ELF-1 (cell line): ENCODE measurements at regions not wholly inside any gene's neighbourhood (a gene's known extent, or its start where the extent isn't known, plus 50 kb on each side); places are given as distances from the start of the nearest gene placed in this dataset.

ENCODE experiments used
- DNase-seq: peaks from one replicate; pipeline ENCODE4 v3.0.0-alpha.2; 2016; ENCODE audit warnings: low read depth, low spot score

DNA sequence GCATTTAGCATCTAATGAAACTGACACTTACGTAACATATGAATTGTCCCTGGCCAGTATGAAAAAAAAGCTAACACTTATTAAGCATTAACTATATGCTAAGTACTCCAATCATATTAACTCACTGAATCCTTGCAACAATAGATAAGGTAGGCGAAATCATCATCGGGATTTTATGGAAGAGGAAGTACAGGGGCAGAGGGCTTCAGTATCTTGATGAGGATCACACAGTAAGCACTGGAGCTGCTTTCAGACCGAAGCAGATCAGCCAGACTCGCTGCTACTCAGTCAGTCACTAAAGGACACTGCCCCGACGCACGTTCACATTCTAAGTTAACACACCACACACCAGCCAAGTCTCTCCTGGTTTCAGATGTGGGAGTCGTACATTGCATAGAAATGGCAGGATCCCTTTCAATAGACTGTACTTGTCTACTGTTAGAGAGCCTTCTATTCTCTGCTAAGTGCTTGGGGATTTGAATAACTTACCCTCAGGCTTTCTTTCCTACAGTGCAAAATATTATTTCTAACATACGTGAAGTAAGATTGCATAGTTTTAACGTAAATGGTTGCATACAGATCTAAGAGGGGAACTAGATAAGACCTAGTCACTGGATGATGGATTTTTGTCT is 540.2 kb upstream of the TENM3 start:
- DNase-seq, result no peak

DNA sequence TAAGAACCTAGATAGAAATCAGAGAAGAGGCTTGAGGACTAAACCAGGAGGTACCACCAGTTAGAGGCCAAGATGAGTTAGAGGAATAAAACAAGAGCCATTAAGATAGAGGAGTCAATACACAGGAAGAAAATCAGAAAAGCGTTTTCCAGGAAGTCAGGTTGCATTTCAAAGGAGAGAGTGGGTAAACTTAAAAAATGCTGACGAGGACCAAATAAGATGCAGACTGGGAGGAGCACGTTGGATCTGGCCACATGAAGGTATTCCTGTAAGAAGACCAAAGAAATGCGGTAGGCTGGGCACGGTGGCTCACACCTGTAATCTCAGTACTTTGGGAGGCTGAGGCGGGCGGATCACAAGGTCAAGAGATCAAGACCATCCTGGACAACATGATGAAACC is 533.1 kb upstream of the TENM3 start:
- DNase-seq, result no peak

DNA sequence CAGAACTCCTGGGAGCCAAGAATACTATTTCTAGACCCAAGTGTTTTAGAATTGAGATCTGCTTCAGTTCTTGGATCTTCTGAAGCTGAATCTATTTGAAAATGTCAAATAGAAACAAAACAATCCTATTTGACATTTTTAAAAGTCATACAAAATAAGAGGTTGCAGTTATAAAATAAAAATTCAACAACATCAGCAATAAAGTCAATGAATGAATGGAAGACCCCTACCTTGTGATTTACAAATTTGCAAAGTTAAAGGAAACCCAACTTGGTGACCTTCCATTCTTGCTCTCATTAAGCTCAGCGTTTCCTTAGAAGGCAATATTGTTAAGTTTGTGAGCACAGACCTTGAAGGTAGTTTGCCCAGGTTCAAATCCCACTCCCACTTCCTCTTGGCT is 531.8 kb upstream of the TENM3 start:
- DNase-seq, result no peak

DNA sequence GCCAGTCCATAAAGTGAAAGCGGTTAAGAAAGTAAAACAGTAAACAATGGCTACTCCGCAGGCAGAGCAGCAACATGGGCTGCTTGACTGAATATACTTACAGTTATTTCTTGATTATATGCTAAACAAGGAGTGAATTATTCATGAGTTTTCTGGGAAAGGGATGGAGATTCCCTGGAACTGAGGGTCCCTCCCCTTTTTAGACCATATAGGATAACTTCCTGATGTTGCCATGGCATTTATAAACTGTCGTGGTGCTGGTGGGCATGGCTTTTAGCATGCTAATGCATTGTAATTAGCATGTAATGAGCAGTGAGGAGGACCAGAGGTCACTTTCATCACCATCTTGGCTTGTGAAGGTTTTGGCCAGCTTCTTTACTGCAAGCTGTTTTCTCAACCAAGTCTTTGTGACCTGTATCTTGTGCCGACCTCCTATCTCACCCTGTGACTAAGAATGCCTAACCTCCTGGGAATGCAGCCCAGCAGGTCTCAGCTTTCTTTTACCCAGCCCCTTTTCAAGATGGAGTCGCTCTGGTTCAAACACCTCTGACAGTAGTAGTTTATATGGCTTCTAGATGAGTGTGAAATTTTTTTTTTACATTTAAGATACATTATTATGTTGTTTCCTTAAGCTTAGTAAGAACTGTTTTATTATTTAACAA is 514.8 kb upstream of the TENM3 start:
- DNase-seq, result peak; percentile 40

DNA sequence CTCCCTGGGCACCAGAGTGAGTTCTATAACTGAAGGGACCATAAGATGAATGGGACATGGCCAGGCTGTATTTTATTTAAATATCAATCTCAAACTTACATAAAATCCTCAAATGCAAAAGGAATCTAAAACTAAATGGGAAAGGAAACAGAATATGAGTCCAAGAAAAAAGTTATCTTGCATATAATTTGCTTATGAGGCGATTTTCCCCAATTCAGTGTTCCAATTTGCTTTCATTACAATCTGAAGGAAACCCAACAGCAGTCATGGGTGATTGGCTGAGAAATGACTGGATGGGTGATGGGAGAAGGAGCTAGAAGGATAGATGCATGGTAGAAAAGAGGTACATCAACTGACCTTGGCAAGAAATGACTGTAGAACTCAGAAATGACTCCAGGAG is 511.3 kb upstream of the TENM3 start:
- no peak for DNase-seq

DNA sequence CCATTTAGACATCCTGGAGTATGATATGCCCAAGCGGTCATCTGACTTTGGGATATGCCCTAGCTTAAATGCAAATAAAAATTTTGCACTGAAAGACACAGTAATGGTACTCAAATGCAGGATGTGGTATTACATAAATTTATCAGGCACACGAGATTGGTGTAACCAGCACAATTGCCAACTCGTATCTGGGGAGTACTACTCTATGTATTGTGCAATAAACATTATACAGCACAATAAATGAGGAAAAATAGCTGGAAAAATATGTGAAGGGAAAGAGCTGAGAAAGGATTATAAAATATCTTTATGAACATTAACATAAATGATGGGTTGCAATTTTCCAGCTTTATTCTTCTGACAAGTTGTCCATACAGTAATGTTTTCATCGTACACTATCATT is 505.5 kb upstream of the TENM3 start:
- DNase-seq, result no peak

DNA sequence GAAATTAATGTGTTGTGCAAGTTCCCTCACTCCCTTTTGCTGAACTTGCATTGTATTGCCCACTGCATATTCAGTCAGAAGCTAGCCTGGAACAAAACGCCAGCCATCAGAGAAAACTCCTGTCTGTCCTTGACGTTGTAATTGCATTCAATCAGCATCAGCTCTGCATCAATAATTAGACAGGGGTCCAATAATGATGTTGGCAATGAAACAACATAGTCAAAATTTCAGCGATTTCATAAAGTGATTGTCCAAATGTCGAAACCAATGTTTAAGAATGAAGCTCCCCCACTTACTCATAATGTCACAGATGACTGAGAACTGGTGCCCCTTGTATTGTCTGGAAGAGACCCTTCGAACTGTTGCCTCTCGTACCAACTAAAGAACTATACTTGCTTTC is 504.2 kb upstream of the TENM3 start:
- DNase-seq, result no peak

DNA sequence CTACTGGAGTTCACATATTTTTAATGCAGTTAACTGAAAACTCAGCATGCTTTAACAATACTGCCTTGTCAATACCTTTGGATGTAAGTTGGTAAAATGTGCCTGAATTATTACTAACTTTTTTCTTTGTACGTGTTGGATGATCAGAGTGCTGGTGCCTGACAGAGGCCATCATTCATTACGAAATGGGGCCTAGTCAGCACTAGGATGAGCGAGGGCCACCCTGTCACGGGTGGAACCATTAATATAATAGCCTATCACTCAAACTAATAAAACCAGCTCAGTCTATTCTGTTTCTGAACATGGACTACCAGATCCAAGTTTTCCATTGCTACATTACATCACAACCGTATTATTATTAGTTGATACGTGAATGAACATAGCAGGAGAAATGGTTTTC is 501.7 kb upstream of the TENM3 start:
- no peak for DNase-seq

DNA sequence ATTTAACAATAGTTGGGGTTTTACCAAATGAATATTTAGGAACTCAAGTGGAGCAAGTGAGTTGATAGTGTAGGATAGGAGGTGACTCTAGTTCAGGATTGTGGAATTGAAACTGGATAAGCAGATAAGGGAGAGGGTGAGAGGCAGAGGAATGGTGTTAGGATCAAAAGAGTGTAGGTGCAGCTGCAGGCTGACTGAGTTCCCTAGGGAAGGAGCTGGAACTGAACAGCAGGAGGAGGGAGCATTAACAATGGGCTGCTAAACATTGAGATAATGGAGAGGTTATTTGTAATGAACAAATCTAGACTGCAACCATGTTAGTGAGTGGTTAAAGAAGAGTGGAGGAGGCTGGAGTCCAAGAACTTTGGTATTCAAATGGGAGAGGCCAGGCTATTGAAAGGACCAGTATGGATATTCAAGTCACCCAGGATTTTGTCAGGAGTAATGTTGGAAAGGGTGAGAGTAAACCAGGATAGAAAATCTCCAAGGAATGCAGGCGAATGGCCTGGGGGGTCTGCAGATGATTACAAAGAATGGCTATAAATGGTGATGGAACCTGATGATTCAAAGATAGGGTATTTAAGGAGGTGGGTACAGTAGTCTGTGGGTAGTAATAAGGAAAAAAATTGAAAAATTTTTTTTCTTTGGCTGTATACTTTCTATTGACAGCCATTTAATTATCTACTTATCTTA is 497.1 kb upstream of the TENM3 start:
- DNase-seq, result peak; percentile 37

DNA sequence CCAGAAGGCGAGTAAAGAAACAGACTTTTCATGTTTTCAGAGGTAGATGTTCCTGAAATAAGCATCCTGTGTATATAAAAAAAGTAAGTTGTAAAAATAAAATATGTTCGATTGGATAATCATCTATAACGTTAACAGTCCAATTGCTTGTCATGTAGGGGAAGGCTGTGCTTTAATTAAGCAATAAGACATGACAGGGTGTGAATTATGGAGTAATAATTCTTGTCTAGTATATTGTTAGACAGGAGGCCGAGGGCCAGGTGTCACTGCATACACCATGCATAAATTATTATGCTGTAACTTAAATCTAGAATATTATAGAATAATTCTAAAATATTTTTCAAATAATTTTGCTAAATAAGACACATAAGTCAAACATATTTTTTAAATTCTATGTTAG is 494.6 kb upstream of the TENM3 start:
- no peak for DNase-seq

DNA sequence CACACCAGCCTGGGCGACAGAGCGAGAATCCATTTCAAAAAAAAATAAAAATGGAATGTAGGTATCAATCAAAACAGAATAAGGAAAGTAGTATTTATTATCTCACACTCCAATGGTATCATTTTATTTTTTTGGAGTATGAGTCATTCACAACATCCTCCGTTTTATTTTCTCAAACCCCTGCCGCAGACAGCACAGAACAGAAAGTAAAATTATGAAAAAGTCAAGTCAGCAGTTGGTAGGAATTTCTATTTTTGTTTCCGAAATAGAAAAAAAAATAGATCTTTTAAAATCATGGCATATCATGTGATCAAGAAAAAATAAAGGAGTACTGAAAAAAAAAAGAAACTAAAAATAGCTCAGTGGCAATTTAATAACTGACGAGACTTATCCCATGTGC is 490.7 kb upstream of the TENM3 start:
- DNase-seq, result no peak

DNA sequence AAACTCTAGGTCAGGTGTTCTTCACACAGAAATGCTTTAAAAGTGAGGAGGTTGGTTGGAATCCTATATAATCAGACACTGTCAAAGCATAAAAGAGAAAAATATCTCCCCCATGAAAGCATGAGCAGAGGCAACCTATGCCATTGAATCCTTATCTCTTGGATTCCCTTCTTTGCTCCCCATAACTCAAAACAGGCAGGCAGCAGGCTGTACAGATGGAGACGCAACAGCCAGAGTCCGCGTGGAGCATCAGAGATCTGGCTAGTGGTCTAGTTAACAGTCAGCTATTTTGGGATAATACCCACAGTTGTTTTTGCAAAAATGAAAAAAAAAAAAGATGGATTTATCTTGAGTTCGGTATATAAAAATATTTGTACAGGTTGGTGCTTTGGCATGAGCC is 490.0 kb upstream of the TENM3 start:
- no peak for DNase-seq

DNA sequence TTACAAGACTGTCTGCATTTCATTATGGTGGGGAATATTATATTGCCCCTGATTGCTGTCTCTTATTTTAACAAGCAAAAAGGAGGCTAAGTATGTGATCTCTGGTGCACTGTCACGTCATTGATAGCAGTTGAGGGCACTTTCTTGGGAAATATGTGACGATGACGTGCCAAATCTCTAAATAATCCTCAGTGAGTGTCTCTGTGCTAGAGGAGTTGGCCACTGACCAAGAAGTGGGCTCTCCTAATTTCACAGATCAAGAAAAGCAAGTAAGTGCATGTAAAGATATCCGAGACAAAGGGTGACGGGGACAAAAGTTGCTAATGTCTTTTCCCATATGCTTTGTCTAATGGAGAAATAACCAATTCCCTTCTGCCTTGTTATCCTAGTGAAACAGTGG is 487.4 kb upstream of the TENM3 start:
- DNase-seq, result no peak

DNA sequence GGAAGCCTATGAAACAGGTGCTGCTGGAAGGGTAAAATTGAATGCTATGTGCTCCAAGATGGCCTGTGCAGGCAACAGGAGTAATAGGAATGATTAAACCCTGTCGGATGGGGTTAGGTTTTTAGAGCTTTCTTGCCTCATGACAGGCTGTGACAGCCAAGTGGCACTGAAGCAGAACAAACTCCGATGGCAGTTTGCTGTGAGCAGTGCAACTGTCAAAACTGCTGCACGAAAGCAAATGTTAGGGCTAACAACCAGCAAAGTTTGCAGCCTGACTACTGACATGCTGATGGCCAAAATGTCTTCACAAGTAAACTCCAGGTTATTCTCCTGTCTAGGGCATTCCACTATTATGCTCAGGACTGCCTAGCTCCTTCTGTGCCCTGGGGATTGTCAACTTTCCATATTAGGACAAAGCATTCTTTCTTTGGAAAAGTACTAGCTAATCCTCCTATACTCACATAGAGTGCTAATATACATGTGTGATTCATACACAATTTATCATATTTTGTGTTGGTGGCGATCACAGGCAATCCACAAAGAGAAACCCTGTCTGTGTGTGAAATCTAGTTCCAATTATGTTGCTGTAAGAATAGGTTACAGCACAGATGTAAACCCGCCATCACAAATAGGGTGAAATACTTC is 486.6 kb upstream of the TENM3 start:
- no peak for DNase-seq

DNA sequence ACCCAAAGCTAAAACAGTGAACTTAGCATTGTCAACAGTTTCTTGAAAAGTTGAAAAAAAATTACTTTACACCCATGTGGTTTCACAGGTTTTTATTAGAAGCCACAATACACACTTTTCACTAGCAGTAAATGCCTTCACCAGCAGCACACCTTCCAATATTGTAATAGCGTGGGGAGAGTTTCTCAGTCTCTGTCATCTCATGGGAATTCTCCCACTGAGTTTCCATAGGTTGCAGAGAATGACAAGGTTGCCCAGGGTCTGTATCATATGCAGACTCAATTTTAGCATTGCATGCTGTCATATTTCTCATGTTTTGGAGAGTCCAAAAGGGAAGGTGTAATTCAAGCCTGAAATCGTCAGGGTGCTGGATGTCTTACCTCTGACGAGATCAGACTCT is 486.1 kb upstream of the TENM3 start:
- no peak for DNase-seq

DNA sequence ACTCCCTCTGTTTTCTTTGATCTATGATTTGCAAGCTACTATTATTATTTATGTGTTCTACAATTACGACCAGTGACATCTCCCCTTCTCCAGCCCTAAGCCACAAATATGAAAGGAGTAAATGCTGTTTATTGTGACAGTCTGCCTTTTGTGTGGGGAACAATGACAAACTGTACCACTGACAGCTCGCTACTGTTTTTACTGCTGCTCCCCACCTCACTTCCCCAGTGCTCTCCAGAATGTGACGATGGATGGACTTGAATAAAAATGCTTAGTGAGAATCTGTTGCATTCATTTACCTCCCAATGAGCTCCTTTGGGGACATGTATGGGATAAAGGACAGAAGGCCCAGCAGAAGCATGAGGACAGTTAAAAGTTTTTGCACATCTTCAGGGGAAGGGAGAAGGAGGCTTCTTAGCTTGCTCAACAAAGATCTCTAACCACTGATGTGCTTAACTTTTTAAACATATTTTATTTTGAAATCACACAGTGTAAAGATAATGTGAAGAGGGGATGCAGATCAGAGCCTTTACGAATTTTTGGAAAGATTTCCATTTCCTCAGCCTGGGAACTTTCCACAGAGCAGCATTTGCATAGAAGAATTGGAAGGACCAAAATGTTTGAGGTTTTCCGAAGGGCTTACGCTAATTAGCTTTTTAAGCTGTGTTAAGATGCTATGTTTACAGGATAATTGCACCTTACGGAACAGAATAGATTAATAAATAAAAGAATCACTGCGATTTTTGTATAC is 485.1 kb upstream of the TENM3 start:
- DNase-seq, result no peak

DNA sequence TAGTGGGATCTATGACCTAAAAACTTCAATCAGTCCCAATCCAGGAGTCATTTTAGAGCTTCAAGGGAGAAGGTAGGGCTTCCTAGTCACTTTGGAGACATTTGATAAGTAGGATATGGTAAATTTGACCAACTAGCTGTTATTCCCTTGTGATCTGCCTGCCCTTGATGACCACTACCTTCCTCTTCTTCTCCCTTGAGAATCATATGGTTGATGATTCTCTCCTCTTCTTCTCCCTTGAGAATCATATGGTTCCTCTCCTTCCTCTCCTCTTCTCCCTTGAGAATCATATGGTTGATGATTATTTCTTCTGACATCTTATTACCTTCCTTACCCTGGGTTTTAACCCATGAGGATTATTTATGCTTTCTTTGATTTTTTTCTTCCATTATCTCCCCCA is 482.6 kb upstream of the TENM3 start:
- DNase-seq, result no peak

DNA sequence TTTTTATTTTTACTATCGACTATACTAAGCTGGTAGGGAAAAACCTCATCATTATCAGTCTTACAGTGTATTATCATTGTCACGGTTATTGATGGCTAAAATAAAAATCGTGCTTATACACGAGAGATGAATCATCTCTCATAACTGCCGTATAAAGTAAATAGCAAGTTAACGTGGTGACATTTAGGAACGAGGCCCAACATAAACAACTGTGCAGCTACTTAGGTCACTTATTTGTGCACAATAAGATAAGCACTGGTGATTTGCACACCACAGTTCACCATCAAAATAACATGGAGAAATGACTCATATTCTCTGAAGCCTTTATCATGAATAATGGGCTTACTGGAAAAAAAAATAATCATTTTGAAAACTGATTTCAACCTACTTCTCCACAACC is 482.0 kb upstream of the TENM3 start:
- no peak for DNase-seq

DNA sequence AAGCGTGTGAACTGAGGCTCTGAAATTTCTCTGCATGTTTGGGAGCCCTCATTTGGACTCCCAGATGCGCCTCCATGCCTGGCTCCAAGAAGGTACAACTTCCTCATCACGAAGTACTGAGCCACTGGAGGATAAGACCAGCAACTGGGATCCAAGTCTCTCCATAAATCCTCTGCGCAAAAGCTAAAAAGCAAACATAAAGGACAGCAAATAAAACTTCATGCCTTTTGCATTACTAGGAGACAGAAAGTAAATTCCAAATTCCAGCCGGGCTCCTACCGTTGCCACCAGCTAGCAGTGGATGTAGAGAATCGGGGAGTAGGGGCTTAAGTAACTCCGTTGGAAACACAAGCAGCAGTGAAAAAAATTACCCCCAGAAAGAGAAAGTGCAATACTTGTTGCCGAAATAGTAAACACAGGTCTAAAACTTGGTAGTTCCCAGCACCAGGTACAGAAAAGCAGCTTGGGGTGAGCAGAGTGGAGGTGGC is 477.1 kb upstream of the TENM3 start:
- DNase-seq, result no peak

DNA sequence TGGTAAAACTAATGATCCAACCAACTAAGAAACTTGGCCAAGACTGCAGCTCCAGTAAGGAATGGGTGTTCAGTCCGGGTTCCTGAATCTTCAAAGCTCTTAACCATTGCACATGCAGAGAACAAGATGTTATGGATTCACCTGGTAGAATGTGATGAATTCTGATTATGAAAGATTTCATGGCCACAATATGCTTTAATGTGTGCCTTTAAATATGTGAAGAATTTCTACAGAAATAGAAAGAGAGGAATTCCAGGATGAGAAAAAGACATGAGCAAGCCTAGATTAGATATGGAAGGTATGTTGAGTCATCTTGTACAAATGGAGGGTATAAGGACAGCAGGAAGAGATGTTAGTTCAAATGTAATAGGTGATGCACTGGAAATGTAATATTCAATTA is 472.2 kb upstream of the TENM3 start:
- no peak for DNase-seq

DNA sequence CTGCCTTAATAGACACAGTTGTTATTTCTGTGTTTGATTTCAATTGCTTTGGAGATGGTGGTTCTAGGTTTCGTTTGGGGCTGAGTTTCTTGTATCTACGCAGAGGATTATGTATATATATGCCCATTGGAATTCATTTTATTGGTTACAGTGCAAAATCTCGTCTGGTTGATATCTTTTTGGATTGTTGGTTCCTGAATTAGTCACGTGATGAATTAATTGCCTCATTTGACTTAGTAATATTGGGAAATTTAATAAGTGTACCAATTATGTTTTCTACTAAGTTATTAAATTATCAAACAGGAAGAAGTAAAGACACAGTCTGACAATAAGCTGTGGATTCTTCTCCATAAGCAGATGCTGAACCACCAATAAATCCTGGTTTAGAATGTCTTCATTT is 467.9 kb upstream of the TENM3 start:
- no peak for DNase-seq
